ENCODE measurements at regions not wholly inside any gene's neighbourhood (a gene's known extent, or its start where the extent isn't known, plus 50 kb on each side); places are given as distances from the start of the nearest gene placed in this dataset.
A peak's percentile ranks its signal among the peaks of the same experiment; 100 is the strongest.

DNA sequence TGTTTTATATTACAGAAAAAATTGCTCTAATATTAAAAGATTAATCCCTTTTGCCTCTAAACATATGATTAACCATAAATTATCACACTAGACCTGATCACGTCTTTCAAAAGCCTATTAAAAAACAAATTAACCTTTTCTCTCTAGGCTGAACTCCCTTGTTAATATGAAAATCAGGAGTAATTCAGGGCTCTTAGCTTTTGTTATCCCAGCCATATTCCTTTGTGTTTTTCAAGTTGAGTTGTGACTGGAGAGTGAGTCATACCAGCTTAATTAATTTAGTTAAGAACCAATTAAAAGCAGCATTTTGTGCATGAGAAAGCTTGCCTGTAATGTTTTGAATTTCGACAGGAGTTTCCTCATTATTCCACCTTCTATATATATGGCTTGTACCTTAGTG, 385.8 kb downstream of the VGLL3 start:
- no peak for DNase-seq (ENCODE audit: low read depth)
- H3K4me3 ChIP-seq (ENCODE audit: low read depth, low read length) = no peak overlapping the region
- TF ChIP-seq, protein P1, sequence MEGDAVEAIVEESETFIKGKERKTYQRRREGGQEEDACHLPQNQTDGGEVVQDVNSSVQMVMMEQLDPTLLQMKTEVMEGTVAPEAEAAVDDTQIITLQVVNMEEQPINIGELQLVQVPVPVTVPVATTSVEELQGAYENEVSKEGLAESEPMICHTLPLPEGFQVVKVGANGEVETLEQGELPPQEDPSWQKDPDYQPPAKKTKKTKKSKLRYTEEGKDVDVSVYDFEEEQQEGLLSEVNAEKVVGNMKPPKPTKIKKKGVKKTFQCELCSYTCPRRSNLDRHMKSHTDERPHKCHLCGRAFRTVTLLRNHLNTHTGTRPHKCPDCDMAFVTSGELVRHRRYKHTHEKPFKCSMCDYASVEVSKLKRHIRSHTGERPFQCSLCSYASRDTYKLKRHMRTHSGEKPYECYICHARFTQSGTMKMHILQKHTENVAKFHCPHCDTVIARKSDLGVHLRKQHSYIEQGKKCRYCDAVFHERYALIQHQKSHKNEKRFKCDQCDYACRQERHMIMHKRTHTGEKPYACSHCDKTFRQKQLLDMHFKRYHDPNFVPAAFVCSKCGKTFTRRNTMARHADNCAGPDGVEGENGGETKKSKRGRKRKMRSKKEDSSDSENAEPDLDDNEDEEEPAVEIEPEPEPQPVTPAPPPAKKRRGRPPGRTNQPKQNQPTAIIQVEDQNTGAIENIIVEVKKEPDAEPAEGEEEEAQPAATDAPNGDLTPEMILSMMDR (IDR thresholded peaks at IDR 0.05; ENCODE audit: insufficient read depth, low read depth, low read length) = no peak

DNA sequence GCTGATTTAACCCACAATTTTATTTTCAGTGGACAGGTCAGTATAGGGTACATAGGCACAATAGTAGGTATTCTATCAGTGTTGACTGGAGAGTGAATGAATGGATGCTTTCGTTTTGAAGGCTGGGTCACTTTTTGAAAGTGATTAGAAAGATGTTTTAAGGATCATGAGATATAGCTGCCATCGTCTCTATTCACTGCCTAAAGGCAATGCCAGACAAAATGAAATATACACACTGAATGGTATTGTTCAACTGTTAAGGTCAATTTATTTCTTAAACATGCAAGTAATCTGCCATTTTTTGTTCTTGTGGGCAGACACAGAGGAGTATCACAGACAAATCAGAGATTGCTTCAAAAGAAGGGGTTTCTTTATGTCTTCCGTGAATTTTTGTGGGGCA, 395.3 kb downstream of the VGLL3 start:
- no peak overlapping the region for H3K4me3 ChIP-seq (ENCODE audit: low read depth, low read length)
- DNase-seq (ENCODE audit: low read depth) = no peak
- TF ChIP-seq, protein P1 (IDR thresholded peaks at IDR 0.05; ENCODE audit: insufficient read depth, low read depth, low read length) = no peak

DNA sequence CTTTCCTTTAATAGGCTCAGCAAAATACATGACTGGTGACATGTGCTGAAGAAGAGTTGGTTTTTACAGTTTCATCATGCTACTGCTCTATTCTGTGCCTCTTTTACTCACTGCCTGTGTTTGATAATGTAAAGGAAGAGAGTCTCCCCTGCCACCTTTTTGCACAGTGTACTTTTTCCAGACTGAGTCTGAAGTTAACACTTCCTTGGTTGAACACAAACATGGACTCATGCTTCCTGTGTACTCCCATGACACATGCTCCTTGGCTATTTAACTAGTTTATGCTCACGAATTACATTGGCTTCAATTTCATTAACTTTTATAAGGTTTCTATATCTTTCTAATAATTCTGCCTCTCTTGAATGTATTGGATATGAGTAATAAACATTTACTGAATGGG, 396.1 kb downstream of the VGLL3 start:
- TF ChIP-seq, protein P1 (IDR thresholded peaks at IDR 0.05; ENCODE audit: insufficient read depth, low read depth, low read length) = no peak
- H3K4me3 ChIP-seq (ENCODE audit: low read depth, low read length) = no peak overlapping the region
- DNase-seq (ENCODE audit: low read depth) = no peak

DNA sequence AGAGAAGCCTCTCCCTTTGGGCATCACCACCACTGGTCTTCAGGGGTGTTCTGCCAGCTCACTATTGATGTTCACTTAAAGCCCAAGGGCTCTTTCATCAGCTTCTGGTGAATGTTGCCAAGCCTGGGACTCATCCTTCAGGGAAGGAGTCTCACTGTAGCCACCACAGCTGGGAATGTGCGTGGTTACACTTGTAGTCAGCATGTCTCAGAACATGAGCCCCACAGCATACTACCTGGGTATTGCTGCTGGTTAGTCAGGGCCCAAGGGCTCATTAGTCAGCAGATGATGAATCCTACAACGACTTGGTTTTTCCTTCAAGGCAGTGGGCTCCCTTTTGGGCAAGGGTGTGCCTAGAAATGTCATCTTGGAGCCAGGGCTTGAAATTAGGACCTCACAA, 412.9 kb downstream of the VGLL3 start:
- TF ChIP-seq, protein P1 (IDR thresholded peaks at IDR 0.05; ENCODE audit: insufficient read depth, low read depth, low read length) = no peak
- DNase-seq (ENCODE audit: low read depth) = no peak
- no peak overlapping the region for H3K4me3 ChIP-seq (ENCODE audit: low read depth, low read length)

DNA sequence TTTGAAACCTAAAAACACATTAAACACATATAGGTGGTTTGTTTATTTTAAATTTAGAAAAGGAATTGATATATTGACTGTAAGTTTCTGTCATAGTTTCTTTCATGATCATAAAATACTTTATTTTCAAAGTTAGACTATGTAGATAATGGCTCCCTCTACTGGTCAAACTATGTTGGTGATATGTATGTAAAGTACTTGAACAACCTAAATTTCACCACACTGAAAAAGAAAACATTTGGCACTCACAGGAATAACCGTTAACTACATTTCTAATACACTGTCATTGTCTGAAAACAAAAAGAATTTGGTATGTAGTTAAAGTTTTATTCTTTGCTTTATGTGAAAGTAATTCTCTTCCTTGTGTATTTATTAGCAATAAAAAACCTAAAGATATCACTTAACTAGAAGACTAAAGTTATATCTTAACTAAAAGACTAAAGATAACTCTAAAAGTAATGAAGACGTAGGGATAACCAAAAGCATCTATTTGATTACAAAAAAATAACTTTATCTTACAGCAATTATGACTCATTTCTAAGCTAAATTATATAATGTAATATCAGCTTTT, 427.5 kb downstream of the VGLL3 start:
- no peak overlapping the region for H3K4me3 ChIP-seq (ENCODE audit: low read depth, low read length)
- TF ChIP-seq, protein P1 (IDR thresholded peaks at IDR 0.05; ENCODE audit: insufficient read depth, low read depth, low read length) = peak; percentile 54

DNA sequence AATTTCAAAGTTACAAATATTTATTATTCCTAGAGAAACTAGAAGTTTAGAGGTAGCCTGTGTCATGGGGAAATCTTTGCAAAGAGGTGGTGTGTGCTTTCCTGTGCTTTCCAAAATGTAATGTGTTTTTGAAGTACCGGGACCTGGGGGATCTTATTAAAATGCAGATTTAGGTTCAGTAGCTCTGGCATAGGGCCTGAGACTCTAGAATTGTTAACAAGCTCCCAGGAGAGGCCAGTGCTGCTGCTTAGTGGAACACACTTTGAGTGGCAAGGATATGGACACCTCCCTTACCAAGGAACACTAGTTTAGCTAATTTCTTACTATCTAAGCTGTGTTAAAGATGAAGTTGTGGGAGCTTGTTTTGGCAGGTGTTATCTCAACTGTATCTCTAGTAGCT, 428.9 kb downstream of the VGLL3 start:
- H3K4me3 ChIP-seq (ENCODE audit: low read depth, low read length) = no peak overlapping the region
- no peak for DNase-seq (ENCODE audit: low read depth)
- TF ChIP-seq, protein P1 (IDR thresholded peaks at IDR 0.05; ENCODE audit: insufficient read depth, low read depth, low read length) = no peak

More for the DNA sequence above, 427.5 kb downstream of the VGLL3 start:
- DNase-seq (ENCODE audit: low read depth) = peak; percentile 22

DNA sequence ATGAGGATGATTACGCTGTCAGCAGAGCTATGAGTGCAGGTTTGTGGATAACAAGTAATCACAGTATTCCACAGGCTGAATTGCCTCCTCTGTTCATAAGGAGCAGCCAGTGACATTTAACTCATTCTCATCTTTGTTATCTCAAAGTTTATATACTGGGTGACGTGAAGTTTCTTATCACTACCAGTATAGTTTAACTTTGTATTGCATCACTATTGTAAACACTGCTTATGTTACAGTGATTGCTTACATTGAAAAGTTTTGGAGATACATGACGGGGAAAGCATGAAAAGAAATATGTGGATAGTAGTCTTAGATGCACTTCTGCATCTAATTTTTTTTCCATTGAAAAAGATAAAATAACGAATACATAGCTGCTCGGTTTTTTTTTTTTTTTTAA, 429.7 kb downstream of the VGLL3 start:
- TF ChIP-seq, protein P1 (IDR thresholded peaks at IDR 0.05; ENCODE audit: insufficient read depth, low read depth, low read length) = no peak
- no peak overlapping the region for H3K4me3 ChIP-seq (ENCODE audit: low read depth, low read length)
- DNase-seq (ENCODE audit: low read depth) = no peak
